OCI-LY7 (cell line): ENCODE measurements at regions not wholly inside any gene's neighbourhood (a gene's known extent, or its start where the extent isn't known, plus 50 kb on each side); places are given as distances from the start of the nearest gene placed in this dataset.

Source experiments
- CTCF ChIP-seq: fragments of 200-600 bp; sonication (generic); conservative IDR thresholded peaks from 2 replicates; pipeline ENCODE4 v1.5.1; 2014; ENCODE audit warnings: mild to moderate bottlenecking, antibody characterized with exemption, low read length, moderate library complexity, mixed read lengths
- EZH2phosphoT487 ChIP-seq: fragments of 200-600 bp; sonication (generic); IDR thresholded peaks from 2 replicates; pipeline ENCODE4 v1.6.1; 2018; ENCODE audit warnings: low read depth, borderline replicate concordance, mild to moderate bottlenecking, mixed run types, antibody characterized with exemption, low read length, moderate library complexity, mixed read lengths

GRCh38 chr3:95711789-95712188 is 1102.6 kb upstream of the EPHA6 start:
- TF ChIP-seq CTCF (no peak), EZH2phosphoT487 (no peak)
